GM12891 (cell line): ENCODE measurements at regions not wholly inside any gene's neighbourhood (a gene's known extent, or its start where the extent isn't known, plus 50 kb on each side); places are given as distances from the start of the nearest gene placed in this dataset.

ENCODE experiments used
- POLR2A ChIP-seq: IDR thresholded peaks from 2 replicates; pipeline ENCODE4 v1.6.1; 2011; ENCODE audit warnings: low read depth, low read length, control low read depth
- SPI1 ChIP-seq: IDR thresholded peaks from 2 replicates; pipeline ENCODE4 v1.6.1; 2011; ENCODE audit warnings: low read depth, low read length, control low read depth
- TAF1 ChIP-seq: IDR thresholded peaks from 2 replicates; pipeline ENCODE4 v1.6.1; 2011; ENCODE audit warnings: low read depth, low read length, control low read depth

DNA sequence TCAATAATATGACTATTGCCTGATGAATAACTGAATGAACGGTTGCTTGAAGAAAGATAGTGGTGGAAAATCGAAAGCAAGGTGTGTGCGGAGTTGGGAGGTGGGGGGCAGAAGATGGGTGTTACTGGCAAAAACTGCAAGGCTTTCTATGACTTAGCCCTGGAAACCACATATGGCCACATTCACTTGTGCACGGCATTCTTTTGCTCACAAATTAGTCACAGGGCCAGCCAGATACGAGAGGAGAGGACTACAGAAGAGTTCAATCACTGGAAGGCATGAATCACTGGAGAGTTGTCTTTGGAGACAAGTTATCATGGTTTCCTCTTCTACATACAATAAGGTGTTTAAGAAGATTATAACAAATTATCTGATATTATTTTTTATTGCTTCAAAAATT, 626.5 kb upstream of the CPEB2 start:
- TF ChIP-seq SPI1 = no peak
- no peak for TF ChIP-seq TAF1
- no peak for TF ChIP-seq POLR2A
